GM20000 (cell line): ENCODE measurements at regions not wholly inside any gene's neighbourhood (a gene's known extent, or its start where the extent isn't known, plus 50 kb on each side); places are given as distances from the start of the nearest gene placed in this dataset.

Experiments used
- DNase-seq: peaks from one replicate; pipeline ENCODE4 v3.0.0; 2012; ENCODE audit warnings: low spot score
- CTCF ChIP-seq: IDR thresholded peaks from 2 replicates; pipeline ENCODE4 v1.5.1; 2012; ENCODE audit warnings: mild to moderate bottlenecking, control low read depth; ENCODE audit errors: extremely low read depth, missing control alignments

DNA sequence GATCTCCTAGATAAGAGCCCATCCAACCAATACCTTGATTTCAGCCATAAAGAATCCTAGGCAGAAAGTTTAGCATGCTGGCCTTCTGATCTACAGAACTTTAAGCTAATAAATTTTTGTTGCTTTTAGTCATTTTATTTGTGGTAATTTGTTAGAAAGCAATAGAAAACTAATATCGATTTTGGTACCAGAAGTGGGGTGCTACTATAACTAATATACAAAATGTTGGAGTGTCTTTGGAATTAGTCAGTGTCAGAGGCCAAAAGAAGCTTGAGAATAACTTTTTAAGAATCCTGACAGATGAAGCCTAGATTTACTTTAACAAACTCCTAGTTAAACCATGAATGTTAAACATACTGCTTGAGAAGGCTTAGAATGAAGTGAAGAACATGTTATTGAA is 83.6 kb upstream of the HSF2 start:
- DNase-seq: no peak
- TF ChIP-seq CTCF: no peak

- no peak for DNase-seq
- no peak for TF ChIP-seq CTCF
Measured at GRCh38 chr6:122322824-122323223, 76.6 kb upstream of the HSF2 start.

DNA sequence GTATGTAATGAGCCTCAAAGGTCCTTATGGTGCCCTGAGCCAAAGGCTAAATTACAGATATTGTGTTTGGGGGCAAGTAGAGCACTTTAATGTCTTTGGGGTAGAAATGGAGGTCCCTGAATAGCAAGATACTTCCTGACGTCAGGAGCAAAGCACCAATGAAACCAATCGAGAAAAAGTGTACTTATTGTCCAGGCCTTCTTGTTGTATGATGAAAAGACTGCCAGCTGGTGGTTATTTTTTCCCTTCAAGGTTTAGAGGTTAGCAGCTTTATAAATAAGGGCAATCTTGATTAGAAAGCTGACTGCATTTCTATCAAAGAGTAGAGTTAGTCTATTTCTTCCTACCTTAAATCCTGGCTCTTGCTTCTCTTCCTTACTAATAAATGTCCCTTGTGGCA is 76.1 kb upstream of the HSF2 start:
- DNase-seq: no peak
- TF ChIP-seq CTCF: no peak

DNA sequence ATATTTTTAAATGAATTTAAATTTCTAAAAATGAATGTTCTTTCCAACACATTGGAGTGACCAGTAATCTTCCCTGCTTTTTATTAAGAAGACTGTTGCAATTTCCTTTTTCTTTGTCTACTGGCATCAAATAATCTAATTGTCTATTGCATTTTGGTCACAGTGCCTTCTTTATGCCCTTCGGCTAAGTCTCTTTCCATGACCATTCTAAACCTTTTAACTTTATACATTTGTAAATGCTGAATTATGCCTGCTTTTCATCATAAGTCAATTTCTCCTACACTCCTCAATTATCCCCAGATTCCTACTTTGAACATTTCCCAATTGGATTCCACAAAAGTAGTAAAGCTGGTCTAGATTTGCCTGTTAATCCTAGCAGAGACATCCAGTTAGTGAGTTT is 69.1 kb upstream of the HSF2 start:
- no peak for DNase-seq
- no peak for TF ChIP-seq CTCF

GRCh38 chr6:122337645-122338044 is 61.8 kb upstream of the HSF2 start:
- TF ChIP-seq CTCF: no peak
- DNase-seq: no peak

GRCh38 chr6:122339661-122340060 is 59.8 kb upstream of the HSF2 start:
- TF ChIP-seq CTCF: no peak
- DNase-seq: no peak

GRCh38 chr6:122347280-122347679 is 52.2 kb upstream of the HSF2 start:
- TF ChIP-seq CTCF: no peak
- DNase-seq: no peak
